Urinary bladder (tissue), 3 donors: ENCODE measurements at regions not wholly inside any gene's neighbourhood (a gene's known extent, or its start where the extent isn't known, plus 50 kb on each side); places are given as distances from the start of the nearest gene placed in this dataset.
"Not testable (repeated sequence)": the region's sequence is repeated elsewhere in the genome, so short reads cannot be mapped to it uniquely, and the experiment has no call there.

ENCODE experiments used
- DNase-seq: peaks from one replicate; pipeline ENCODE4 v3.0.0-alpha.2; 2015; ENCODE audit errors: extremely low spot score
- H3K27ac ChIP-seq: one replicate; pipeline ENCODE4 v1.5.1; 2013; ENCODE audit warnings: low read depth, mild to moderate bottlenecking, moderate library complexity
- H3K36me3 ChIP-seq: one replicate; pipeline ENCODE4 v1.6.1; 2013; ENCODE audit warnings: mild to moderate bottlenecking, moderate library complexity; ENCODE audit not compliant: insufficient read depth
- H3K4me1 ChIP-seq: one replicate; pipeline ENCODE4 v1.6.1; 2013; ENCODE audit warnings: mild to moderate bottlenecking, moderate library complexity; ENCODE audit not compliant: insufficient read depth
- H3K4me3 ChIP-seq: one replicate; pipeline ENCODE4 v1.5.1; 2013; ENCODE audit warnings: low read depth, low read length
- WGBS: extraction: QIAGEN DNeasy Blood & Tissue Kit; methylation state at CpG from one replicate; pipeline ENCODE4 v1.1.7; 2013; 5-methylcytosine and 5-hydroxymethylcytosine counted together
- donor health status: healthy with polysubstance abuse.
- donor health status: healthy.

DNA sequence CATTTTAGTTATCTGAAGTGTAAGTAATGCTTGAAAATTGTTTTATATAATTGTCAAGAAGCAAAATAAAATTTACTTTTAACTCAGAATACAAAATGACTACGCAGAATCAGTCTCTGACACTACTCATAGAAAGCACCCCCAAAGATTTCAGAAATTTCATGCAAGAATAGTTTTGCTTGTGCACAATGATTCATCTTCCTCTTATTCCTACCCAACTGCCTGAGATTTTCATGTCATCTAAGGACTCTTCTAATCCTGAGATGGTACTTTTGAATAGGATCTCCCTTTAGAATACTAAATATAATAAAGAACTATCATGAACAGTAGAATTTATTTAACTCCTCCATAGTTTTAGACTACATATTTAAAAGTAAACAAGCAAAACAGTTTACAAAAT lies 485.3 kb upstream of the MGAT4C start:
- 98% methylated on average over 1 of the region's 1 CpG for WGBS
- Histone ChIP-seq H3K4me1 (no peaks in the 10 kb centered on the region), H3K27ac (no peak overlapping the region), H3K4me3 (no peak overlapping the region), H3K36me3 (no peaks in the 10 kb centered on the region)
- DNase-seq, result no peak

DNA sequence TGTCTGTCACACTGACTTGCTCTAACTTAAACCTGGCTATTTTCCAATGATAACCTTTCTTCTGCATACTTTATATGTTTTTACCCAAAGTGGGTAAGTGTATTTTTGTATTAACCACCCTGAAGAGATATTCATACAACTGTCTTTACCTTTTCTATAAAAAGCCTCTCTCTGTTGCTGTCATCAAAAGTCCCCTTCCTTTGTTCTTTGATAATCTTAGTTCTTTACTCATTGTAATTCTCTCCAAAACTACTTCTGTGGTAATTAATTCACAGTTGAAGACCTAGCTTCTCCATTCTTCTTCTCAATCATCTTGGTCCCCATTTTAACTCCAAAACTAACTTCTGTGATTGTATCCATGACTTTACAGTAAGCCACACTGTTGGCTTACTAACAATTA lies 479.7 kb upstream of the MGAT4C start:
- Histone ChIP-seq H3K4me1 (no peaks in the 10 kb centered on the region), H3K27ac (no peak overlapping the region), H3K36me3 (no peaks in the 10 kb centered on the region), H3K4me3 (no peak overlapping the region)
- no peak for DNase-seq

DNA sequence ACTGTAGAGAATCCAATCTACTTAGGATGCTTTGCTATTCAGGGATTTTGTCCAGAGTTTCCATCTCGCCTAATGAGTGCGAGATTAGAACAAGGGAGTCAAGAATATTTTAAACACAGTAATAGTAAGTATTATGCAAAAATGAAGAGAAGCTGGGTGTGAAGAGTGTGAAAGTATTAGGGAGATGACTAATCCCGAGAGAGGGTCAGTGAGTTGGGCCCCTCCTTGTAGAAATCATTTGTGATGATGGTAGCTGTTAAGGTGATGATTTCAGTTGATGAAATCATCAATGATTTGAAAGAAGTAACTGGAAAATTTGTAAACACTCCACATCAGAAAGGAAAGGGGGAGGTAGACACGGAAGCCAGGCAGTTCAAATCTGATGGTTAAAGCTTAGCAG lies 478.9 kb upstream of the MGAT4C start:
- Histone ChIP-seq H3K27ac (no peak overlapping the region), H3K4me3 (no peak overlapping the region), H3K4me1 (no peaks in the 10 kb centered on the region), H3K36me3 (no peaks in the 10 kb centered on the region)
- DNase-seq, result no peak
- WGBS, result 93% methylated on average over 4 of the region's 4 CpGs

DNA sequence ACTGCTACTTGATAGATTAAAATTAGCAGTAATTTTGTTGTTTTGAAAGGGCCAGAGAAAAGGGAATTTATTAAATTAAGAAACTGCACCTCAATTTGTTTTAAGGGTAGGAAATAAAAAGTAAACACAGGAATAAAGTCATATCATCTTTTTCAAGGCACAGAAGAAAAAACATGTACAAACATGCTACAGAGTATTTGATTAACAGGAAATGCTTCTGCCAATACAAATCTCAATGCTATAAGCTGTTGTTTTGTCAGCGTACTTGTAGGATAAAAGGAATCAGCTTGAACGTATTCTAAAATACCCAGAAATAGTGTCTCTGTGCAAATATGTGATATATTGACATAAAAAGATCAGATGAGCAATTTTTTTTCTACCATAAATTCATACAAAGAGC lies 474.0 kb upstream of the MGAT4C start:
- no peak overlapping the region for H3K4me3 ChIP-seq
- no peak overlapping the region for H3K27ac ChIP-seq
- no peaks in the 10 kb centered on the region for H3K4me1 ChIP-seq
- WGBS, result 78% methylated on average over 2 of the region's 2 CpGs
- no peaks in the 10 kb centered on the region for H3K36me3 ChIP-seq
- no peak for DNase-seq

DNA sequence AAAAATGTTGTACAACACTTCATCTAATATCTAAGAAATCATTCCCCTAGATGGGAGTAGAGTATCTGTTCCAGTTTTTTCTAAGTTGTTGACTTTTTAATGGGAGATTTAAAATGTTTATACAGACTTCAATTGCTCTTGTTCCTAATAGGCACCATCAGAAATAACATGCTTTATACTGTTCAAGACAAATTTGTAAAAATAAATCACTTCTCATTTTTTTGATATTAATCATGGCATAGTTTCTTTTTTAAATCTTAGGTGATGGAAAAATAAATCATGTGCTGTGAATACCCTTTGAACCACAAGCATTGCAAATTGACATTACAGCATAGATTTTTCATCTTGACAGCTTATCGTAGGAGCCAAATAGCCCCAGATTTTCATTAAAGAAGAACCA lies 473.5 kb upstream of the MGAT4C start:
- no peaks in the 10 kb centered on the region for H3K36me3 ChIP-seq
- H3K4me1 ChIP-seq, result no peaks in the 10 kb centered on the region
- H3K4me3 ChIP-seq, result no peak overlapping the region
- no peak overlapping the region for H3K27ac ChIP-seq
- DNase-seq, result no peak
- WGBS, result 76% methylated on average over 1 of the region's 1 CpG

DNA sequence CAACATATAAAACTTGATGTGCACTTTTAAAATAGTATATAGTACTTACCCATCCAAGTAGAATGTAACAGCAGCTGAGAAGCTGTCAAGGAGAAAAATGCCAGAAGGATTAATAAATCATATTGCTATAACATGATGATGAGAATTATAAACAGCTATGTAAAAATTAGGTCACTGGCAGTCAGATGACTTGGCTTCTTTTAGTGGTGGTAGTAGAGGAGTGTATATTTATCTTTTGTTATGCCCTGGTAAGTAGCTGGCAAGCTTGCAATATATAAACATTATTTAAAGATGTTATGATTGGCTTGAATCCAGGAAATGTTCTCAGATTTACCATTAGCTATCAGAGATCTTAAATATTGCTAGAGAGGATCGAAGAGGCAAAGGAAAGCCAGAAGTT lies 471.0 kb upstream of the MGAT4C start:
- no peak overlapping the region for H3K4me3 ChIP-seq
- H3K27ac ChIP-seq, result no peak overlapping the region
- DNase-seq, result no peak
- H3K4me1 ChIP-seq, result no peaks in the 10 kb centered on the region
- 21% methylated on average over 1 of the region's 1 CpG for WGBS
- H3K36me3 ChIP-seq, result no peaks in the 10 kb centered on the region

DNA sequence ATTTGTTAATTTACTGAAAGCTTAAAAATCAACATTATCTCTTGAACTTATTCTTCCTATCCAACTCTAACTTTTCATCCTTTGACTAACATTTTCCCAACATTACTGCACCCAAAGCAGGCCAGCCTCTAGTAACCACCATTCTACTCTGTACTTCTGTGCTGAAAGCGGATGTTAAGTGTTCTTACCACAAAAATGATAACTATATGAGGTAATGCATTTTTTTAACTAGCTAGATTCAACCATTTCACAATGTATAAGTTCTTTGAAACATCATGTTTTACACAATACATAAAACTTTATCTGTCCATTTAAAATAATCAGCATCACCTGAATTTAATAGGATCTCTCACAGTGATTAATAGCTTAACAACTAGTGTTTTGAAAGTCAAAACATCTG lies 468.5 kb upstream of the MGAT4C start:
- Histone ChIP-seq H3K27ac (no peak overlapping the region), H3K36me3 (no peaks in the 10 kb centered on the region), H3K4me1 (no peaks in the 10 kb centered on the region), H3K4me3 (no peak overlapping the region)
- DNase-seq, result no peak
- WGBS, result 84% methylated on average over 1 of the region's 1 CpG

DNA sequence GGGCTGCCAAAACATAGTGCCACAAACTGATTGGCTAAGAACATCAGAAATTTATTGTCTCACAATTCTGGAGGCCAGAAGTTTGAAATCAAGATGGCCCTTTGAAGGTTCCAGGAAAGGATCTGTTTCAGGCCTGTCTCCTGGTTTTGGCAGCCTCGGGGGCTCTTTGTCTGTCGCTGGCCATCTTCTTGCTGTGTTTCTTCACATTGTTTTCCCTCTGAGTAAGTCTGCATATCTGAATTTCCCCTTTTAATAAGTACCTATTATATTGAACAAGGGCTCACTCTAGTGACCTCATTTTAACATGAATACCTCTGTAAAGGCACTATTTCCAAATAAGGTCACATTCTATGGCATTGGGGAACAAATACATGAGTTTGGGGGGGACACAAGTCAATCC lies 467.1 kb upstream of the MGAT4C start:
- no peak for DNase-seq
- Histone ChIP-seq H3K4me1 (no peaks in the 10 kb centered on the region), H3K36me3 (no peaks in the 10 kb centered on the region), H3K4me3 (no peak overlapping the region), H3K27ac (no peak overlapping the region)
- WGBS, result 71% methylated on average over 2 of the region's 2 CpGs

DNA sequence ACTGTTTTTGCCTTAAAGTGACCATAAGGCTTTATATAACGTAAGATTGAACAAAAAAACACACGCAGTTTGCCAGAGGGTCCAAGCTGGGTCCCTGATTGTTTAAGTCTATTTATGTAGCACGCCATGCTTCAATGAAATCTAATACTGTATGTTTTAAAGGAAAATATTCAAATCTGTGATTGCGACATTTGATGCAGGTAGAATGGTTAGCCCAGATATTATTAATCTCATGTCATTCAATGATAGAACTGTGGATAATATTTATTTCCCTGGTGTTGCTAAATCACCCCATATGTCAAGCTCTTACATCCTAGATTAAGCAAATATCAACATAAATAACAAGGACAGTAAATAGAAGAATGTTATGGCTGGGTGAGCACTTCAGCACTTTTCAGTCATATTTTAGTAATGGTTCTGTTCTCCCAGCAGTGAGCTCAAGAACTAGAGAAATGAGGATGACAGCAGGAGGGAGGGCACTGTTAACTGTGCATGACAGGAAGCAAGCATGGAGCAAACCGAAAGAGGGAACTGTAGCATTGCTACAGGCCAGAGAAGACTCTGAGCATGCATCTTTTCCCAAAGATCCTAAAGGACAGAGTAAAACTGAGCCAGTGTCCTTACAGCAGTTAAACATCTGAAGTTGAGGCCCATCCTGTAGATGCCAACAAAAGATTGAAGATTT lies 465.7 kb upstream of the MGAT4C start:
- DNase-seq, result no peak
- Histone ChIP-seq H3K27ac (no peak overlapping the region), H3K4me3 (no peak overlapping the region), H3K4me1 (no peaks in the 10 kb centered on the region), H3K36me3 (no peaks in the 10 kb centered on the region)
- 90% methylated on average over 5 of the region's 5 CpGs for WGBS

DNA sequence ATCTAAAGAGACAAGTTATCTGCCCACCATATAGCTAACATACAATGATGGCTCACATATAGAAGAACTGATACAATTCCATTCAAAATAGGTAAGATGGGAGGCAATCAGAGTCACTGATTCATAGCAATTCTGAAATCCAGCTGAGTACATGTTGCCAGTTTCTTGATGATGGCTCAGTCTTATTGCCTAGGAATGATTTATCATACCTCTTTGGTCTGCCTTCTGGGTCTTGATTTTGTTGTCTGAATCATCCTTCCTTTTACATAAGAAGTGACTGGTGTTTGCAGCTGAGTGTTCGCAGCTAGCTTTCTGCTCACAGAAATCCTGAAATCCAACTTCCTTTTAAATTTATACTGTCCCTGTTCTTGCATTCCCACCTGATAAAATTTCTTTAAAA lies 463.2 kb upstream of the MGAT4C start:
- WGBS, result 92% methylated on average over 1 of the region's 1 CpG
- DNase-seq, result no peak
- Histone ChIP-seq H3K36me3 (no peaks in the 10 kb centered on the region), H3K27ac (no peak overlapping the region), H3K4me3 (no peak overlapping the region), H3K4me1 (no peaks in the 10 kb centered on the region)

DNA sequence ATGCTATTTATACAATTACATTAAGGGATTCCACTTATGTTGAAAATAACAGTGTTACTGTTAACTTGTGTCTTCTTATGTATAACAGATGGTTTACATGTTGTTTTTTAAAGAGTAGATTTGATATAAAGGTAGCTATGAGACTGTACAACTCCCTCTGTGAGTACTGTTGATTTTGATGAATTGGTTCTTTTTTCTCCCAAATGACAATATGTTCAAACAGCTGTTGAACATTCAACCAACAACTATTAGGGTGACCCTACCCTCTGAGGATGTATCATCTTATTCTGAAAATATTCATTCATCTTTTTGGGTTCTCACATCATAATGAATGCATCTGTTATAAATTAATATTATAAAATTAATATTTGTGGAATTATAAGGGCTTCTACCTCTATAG lies 456.9 kb upstream of the MGAT4C start:
- no peak overlapping the region for H3K4me3 ChIP-seq
- DNase-seq, result no peak
- H3K36me3 ChIP-seq, result no peaks in the 10 kb centered on the region
- no peaks in the 10 kb centered on the region for H3K4me1 ChIP-seq
- no peak overlapping the region for H3K27ac ChIP-seq

DNA sequence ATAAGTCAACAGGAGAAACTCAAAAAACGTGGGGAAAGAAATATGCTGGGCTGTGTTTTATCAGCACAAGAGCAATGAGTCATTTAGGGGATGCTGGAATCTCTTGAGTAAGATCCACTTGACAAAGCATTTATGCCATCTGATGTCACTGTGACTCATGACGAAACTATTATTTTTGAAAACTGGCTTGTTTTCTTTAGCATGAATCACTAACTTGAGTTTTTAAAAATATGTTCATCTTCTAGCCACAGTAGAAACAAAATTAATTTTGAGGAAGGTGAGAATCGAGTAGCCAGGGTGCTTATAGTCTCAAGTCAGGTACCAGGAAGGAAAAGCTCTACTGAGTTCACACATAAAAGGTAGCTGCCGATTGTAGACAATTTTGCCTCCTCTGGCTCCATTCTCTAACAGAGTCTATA lies 456.2 kb upstream of the MGAT4C start:
- no peak overlapping the region for H3K27ac ChIP-seq
- no peaks in the 10 kb centered on the region for H3K4me1 ChIP-seq
- no peak for DNase-seq
- no peaks in the 10 kb centered on the region for H3K36me3 ChIP-seq
- WGBS, result 54% methylated on average over 4 of the region's 4 CpGs
- no peak overlapping the region for H3K4me3 ChIP-seq

DNA sequence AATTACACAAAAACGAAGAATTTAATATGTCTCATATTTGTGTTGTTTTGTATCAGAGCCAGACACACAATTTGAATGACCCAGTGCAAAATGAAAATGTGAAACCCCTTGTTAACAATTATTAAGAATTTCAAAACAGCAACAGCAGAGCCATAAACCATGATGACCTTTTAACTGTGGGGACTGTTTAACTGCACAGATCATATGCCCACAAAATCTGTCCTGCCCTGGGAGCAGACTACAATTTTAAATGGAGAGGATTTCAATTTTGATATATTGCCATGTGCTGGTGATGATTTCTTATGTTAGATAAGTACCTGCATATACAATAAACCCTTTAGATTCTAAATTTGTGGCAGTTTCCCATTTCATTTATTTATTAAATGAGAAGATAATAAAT lies 455.5 kb upstream of the MGAT4C start:
- Histone ChIP-seq H3K27ac (no peak overlapping the region), H3K4me3 (no peak overlapping the region), H3K4me1 (no peaks in the 10 kb centered on the region), H3K36me3 (no peaks in the 10 kb centered on the region)
- DNase-seq, result no peak
- WGBS, result 79% methylated on average over 1 of the region's 1 CpG

DNA sequence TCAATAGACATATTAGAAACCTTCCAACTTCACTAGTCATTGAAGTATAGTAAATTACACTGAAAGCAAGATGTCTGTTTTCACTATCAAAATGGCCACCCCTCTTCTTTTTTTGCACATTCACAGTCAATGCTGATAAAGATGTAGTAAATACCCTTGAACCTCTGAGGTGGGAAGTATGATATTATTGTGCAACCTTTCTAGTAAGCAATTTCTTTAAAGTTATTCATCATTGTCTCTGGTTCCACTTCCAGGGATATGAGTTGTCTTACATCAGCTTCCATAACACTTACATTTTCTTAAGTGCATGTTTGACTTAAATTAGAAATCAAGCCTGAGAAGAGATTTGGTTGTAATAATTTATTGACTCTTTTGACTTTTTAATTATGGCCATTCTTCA lies 453.9 kb upstream of the MGAT4C start:
- no peaks in the 10 kb centered on the region for H3K4me1 ChIP-seq
- no peak overlapping the region for H3K27ac ChIP-seq
- no peak overlapping the region for H3K4me3 ChIP-seq
- DNase-seq, result no peak
- H3K36me3 ChIP-seq, result no peaks in the 10 kb centered on the region

DNA sequence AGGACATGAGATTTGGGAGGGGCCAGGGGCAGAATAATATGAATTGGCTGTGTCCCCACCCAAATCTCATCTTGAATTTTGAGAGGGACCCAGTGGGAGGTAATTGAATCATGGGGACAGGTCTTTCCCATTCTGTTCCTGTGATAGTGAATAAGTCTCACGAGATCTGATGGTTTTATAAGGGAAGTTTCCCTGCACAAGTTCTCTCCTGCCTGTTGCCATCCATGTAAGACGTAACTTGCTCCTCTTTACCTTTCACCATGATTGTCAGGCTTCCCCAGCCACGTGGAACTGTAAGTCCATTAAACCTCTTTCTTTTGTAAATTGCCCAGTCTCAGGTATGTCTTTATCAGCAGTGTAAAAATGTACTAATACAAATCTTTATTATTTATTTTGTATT lies 452.8 kb upstream of the MGAT4C start:
- not testable (repeated sequence) for H3K36me3 ChIP-seq, H3K4me3 ChIP-seq, H3K4me1 ChIP-seq, DNase-seq, H3K27ac ChIP-seq
- WGBS, result 70% methylated on average over 3 of the region's 3 CpGs
